GM18502 (cell line): ENCODE measurements at regions not wholly inside any gene's neighbourhood (a gene's known extent, or its start where the extent isn't known, plus 50 kb on each side); places are given as distances from the start of the nearest gene placed in this dataset.
"Not testable (repeated sequence)": the region's sequence is repeated elsewhere in the genome, so short reads cannot be mapped to it uniquely, and the experiment has no call there.

Experiments
- ATAC-seq: cut with Tn5 transposase; IDR thresholded peaks from one replicate; pipeline ENCODE4 v1.9.1; 2021; ENCODE audit warnings: mild to moderate bottlenecking; ENCODE audit not compliant: unreplicated experiment, poor library complexity

DNA sequence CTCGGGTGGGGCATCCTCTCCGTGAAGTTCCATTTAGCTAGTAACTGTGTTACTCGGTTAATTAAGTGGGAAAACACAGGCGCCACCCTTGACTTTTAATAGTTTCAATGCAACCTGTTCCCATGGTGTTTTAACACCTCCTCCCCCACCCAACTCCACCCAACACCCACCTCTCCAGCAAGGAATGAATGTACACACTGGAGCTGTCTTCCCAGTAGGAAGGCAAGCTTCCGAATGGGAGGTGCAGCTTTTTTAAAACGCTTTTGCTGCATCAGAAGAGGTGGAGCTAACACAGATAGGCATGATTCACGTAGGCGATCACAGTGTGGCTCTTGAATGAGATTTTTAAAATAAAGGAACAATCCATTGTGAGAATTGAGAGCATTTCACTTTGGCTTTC lies 73.8 kb upstream of the AGAP1 start:
- ATAC-seq = no peak

DNA sequence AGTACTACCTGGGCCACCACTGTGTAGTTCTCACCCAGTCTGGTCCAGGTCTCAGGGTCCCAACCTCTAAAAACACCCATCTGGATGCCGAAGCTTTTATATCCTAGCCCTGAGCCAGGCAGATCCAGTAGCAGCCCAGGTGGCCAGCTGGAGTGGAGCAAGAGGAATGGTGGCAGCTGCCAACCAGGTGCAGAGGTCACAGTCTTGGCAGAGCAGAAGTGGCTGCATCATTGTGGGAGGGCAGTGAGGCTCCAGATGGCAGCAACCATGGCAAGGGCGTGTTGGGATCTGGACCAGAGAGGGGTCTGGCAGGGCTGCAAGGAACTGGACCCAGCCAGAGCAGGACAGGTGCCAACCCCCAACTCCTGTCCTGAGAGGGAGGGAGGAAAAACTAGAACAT lies 72.2 kb upstream of the AGAP1 start:
- no peak for ATAC-seq

DNA sequence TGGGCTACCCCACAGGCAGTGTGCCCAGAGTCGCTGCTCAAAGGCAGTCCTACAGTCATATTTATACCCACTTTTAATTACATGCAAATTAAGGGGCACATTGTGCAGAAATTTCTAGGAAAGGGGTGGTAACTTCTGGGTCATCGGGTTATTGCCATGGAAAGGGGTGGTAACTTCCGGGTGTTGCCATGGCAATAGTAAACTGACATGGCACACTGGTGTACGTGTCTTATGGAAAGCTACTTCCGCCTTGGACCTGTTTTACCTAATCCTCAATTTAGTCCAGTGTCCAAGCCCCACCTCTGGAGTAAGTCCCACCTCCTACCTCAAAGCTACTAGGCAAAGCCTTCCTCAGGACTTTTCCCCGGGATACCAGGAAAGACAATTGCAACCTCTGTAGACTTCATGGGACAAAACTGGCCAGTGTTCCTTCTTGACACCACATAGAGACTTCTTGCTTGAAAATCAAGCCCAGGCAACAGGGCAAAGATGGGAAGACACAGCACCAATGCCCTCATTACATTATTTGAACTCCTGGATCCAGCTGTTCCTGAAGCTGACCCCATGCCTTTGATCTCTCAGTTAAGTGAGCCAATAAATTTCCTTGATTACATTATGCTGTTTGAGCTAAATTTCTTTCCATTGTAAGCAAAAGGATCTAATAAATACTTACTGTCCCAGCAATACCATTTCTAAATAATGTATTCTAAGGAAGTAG lies 63.3 kb upstream of the AGAP1 start:
- ATAC-seq = no peak

DNA sequence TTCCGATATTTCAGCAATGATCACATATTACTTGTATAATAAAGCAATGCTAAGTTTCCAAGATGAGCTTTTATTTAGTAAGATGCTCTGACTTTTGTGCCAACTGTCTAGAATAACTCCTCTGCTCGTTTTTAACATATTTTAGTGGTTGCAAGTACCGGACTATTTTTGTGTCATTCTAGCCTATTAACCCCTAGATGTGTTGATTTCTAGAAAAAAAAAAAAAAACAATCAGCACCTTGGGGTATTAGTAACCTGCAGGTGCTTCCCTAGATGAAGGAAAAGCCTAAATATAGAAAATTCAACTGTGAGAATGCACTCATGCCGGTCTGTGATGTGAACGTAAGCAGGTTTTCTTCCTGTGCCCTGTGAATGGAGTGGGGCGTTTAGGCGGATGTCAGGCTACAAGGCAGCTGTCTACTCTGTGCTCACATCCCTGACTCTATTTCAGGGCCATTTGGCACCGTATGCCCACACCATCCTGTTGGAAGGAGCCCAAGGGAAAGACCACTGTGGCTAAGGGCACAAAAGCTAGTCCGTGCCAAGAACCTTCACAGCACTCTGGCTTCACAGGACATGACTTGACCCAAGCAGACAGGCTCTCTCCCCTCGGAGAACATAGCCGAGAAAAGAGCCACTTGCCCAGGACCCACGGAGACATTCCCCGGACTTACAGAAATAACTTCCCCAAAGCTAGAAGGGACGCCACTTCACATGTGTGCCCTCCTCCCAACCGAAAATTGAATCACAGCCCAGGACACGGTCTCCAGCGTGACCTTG lies 60.9 kb upstream of the AGAP1 start:
- no peak for ATAC-seq

GRCh38 chr2:235433860-235434259 lies 60.0 kb upstream of the AGAP1 start:
- ATAC-seq = no peak

GRCh38 chr2:235439959-235440662 lies 53.7 kb upstream of the AGAP1 start:
- ATAC-seq = no peak

GRCh38 chr2:235443580-235443979 lies 50.3 kb upstream of the AGAP1 start:
- not testable (repeated sequence) for ATAC-seq
